GM12873 (cell line): ENCODE measurements at regions not wholly inside any gene's neighbourhood (a gene's known extent, or its start where the extent isn't known, plus 50 kb on each side); places are given as distances from the start of the nearest gene placed in this dataset.

Source experiments
- CTCF ChIP-seq: IDR thresholded peaks from 2 replicates; pipeline ENCODE4 v1.5.1; 2012; ENCODE audit warnings: low read depth, mild to moderate bottlenecking, moderate library complexity, low read length, control low read depth; ENCODE audit not compliant: insufficient read depth; ENCODE audit errors: missing control alignments

- no peak for TF ChIP-seq CTCF
Measured at GRCh38 chr5:79890930-79891249, 100.2 kb downstream of the MTX3 start.

GRCh38 chr5:79890119-79890929, 100.7 kb downstream of the MTX3 start:
- no peak for TF ChIP-seq CTCF

GRCh38 chr5:79888643-79889042, 102.4 kb downstream of the MTX3 start:
- TF ChIP-seq CTCF, result no peak

GRCh38 chr5:79886925-79887655, 104.0 kb downstream of the MTX3 start:
- TF ChIP-seq CTCF, result no peak

GRCh38 chr5:79886456-79886855, 104.6 kb downstream of the MTX3 start:
- TF ChIP-seq CTCF, result no peak

GRCh38 chr5:79878721-79879336, 112.2 kb downstream of the MTX3 start:
- peak; percentile 58 for TF ChIP-seq CTCF

GRCh38 chr5:79878136-79878679, 112.9 kb downstream of the MTX3 start:
- TF ChIP-seq CTCF, result no peak
